ENCODE measurements at regions not wholly inside any gene's neighbourhood (a gene's known extent, or its start where the extent isn't known, plus 50 kb on each side); places are given as distances from the start of the nearest gene placed in this dataset.

- TF ChIP-seq, protein P1, sequence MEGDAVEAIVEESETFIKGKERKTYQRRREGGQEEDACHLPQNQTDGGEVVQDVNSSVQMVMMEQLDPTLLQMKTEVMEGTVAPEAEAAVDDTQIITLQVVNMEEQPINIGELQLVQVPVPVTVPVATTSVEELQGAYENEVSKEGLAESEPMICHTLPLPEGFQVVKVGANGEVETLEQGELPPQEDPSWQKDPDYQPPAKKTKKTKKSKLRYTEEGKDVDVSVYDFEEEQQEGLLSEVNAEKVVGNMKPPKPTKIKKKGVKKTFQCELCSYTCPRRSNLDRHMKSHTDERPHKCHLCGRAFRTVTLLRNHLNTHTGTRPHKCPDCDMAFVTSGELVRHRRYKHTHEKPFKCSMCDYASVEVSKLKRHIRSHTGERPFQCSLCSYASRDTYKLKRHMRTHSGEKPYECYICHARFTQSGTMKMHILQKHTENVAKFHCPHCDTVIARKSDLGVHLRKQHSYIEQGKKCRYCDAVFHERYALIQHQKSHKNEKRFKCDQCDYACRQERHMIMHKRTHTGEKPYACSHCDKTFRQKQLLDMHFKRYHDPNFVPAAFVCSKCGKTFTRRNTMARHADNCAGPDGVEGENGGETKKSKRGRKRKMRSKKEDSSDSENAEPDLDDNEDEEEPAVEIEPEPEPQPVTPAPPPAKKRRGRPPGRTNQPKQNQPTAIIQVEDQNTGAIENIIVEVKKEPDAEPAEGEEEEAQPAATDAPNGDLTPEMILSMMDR (conservative IDR thresholded peaks at IDR 0.05; ENCODE audit: low read depth in 2 of 2): no peak
- TF ChIP-seq EZH2 (IDR thresholded peaks at IDR 0.05; ENCODE audit: low read depth, unreplicated experiment) (no peak), POLR2AphosphoS5 (IDR thresholded peaks at IDR 0.05; ENCODE audit: low read depth) (no peak), NANOG (IDR thresholded peaks at IDR 0.05; ENCODE audit: borderline replicate concordance) (no peak), REST (IDR thresholded peaks at IDR 0.05; ENCODE audit: unreplicated experiment) (no peak), EZH2phosphoT487 (IDR thresholded peaks at IDR 0.05; ENCODE audit: unreplicated experiment) (no peak), CREB1 (CRISPR knock-in tag; IDR thresholded peaks at IDR 0.05; ENCODE audit: low read depth) (no peak), ZNF331 (CRISPR knock-in tag; IDR thresholded peaks at IDR 0.05; ENCODE audit: low read depth) (no peak), ETS1 (IDR thresholded peaks at IDR 0.05) (no peak)
These were observed 115.7 kb downstream of the DIO2 start for GRCh38 chr14:80095623-80096022.
